WTC11 (cell line): ENCODE measurements at regions not wholly inside any gene's neighbourhood (a gene's known extent, or its start where the extent isn't known, plus 50 kb on each side); places are given as distances from the start of the nearest gene placed in this dataset.

Source experiments
- ATAC-seq: fragments of 200-7000 bp; cut with Tn5 transposase; 2 replicates; pipeline ENCODE4 v1.10.0; 2021; ENCODE audit warnings: mild to moderate bottlenecking, moderate library complexity
- CTCF ChIA-PET: fragments of 300-600 bp; sonication (Branson Sonifier 250); formaldehyde crosslinking; loops from one replicate; lab custom pipeline; 2021; ENCODE audit warnings: antibody characterized with exemption; lab: Charles Lee
- POLR2A ChIA-PET: fragments of 350-600 bp; sonication (Branson Sonifier 250); formaldehyde crosslinking; loops from one replicate; lab custom pipeline; 2021; ENCODE audit warnings: antibody characterized with exemption; lab: Charles Lee
- DNase-seq: peaks from one replicate; pipeline ENCODE4 v3.0.0; 2021; ENCODE audit warnings: low spot score
- H3K27ac Mint-ChIP-seq: 2 replicates; pipeline ENCODE4 v1.8.0; 2021; ENCODE audit warnings: mixed read lengths
- H3K27me3 Mint-ChIP-seq: 2 replicates; pipeline ENCODE4 v1.8.0; 2021; ENCODE audit warnings: low read depth, mild to moderate bottlenecking, moderate library complexity, mixed read lengths
- H3K36me3 Mint-ChIP-seq: 2 replicates; pipeline ENCODE4 v1.8.0; 2021; ENCODE audit warnings: mixed read lengths
- H3K4me1 Mint-ChIP-seq: 2 replicates; pipeline ENCODE4 v1.8.0; 2022; ENCODE audit warnings: mixed read lengths
- H3K4me3 Mint-ChIP-seq: 2 replicates; pipeline ENCODE4 v1.8.0; 2021; ENCODE audit warnings: mild to moderate bottlenecking, moderate library complexity, mixed read lengths
- H3K9me3 Mint-ChIP-seq: 2 replicates; pipeline ENCODE4 v1.8.0; 2021; ENCODE audit warnings: mixed read lengths
- AFF4 ChIP-seq: sonication (generic); formaldehyde crosslinking; IDR thresholded peaks from 2 replicates; pipeline ENCODE4 v1.8.1; 2023; ENCODE audit warnings: mild to moderate bottlenecking, missing genetic modification reagents, borderline replicate concordance
- ARID4B ChIP-seq: sonication (generic); formaldehyde crosslinking; IDR thresholded peaks from 2 replicates; pipeline ENCODE4 v1.8.0; 2023; ENCODE audit warnings: missing genetic modification reagents, mild to moderate bottlenecking, borderline replicate concordance
- ATF1 ChIP-seq: sonication (generic); formaldehyde crosslinking; IDR thresholded peaks from 2 replicates; pipeline ENCODE4 v1.8.1; 2023; ENCODE audit warnings: mild to moderate bottlenecking, moderate library complexity, missing genetic modification reagents
- CREM ChIP-seq: sonication (generic); formaldehyde crosslinking; IDR thresholded peaks from 2 replicates; pipeline ENCODE4 v1.8.1; 2022; ENCODE audit warnings: mild to moderate bottlenecking, missing genetic modification reagents, moderate library complexity
- CTCF ChIP-seq: fragments of 200-600 bp; IDR thresholded peaks from 2 replicates; pipeline ENCODE4 v1.8.0; 2022; ENCODE audit warnings: antibody characterized with exemption
- ELF4 ChIP-seq: sonication (generic); formaldehyde crosslinking; IDR thresholded peaks from 2 replicates; pipeline ENCODE4 v1.8.1; 2022; ENCODE audit warnings: low read depth, mild to moderate bottlenecking, moderate library complexity, missing genetic modification reagents
- ETV6 ChIP-seq: sonication (generic); formaldehyde crosslinking; IDR thresholded peaks from 2 replicates; pipeline ENCODE4 v1.8.1; 2022; ENCODE audit warnings: mild to moderate bottlenecking, missing genetic modification reagents
- FOXK1 ChIP-seq: sonication (generic); formaldehyde crosslinking; IDR thresholded peaks from 2 replicates; pipeline ENCODE4 v1.8.0; 2022; ENCODE audit warnings: mild to moderate bottlenecking, moderate library complexity, missing genetic modification reagents
- FOXP1 ChIP-seq: sonication (generic); formaldehyde crosslinking; IDR thresholded peaks from 2 replicates; pipeline ENCODE4 v1.8.0; 2022; ENCODE audit warnings: missing genetic modification reagents, mild to moderate bottlenecking, moderate library complexity, borderline replicate concordance
- NR1H2 ChIP-seq: sonication (generic); formaldehyde crosslinking; IDR thresholded peaks from 2 replicates; pipeline ENCODE4 v1.9.0; 2021; ENCODE audit warnings: mild to moderate bottlenecking, moderate library complexity, missing genetic modification reagents
- PRRX2 ChIP-seq: fragments of 250-450 bp; sonication (Bioruptor Pico); IDR thresholded peaks from 2 replicates; pipeline ENCODE4 v1.8.0; 2021; ENCODE audit warnings: mild to moderate bottlenecking
- STAT6 ChIP-seq: sonication (generic); formaldehyde crosslinking; conservative IDR thresholded peaks from 2 replicates; pipeline ENCODE4 v1.8.1; 2023; ENCODE audit warnings: mild to moderate bottlenecking, low read depth, missing genetic modification reagents, moderate library complexity
- TEAD1 ChIP-seq: sonication (generic); formaldehyde crosslinking; IDR thresholded peaks from 2 replicates; pipeline ENCODE4 v1.8.0; 2022; ENCODE audit warnings: mild to moderate bottlenecking, missing genetic modification reagents
- TP53 ChIP-seq: sonication (generic); formaldehyde crosslinking; IDR thresholded peaks from 2 replicates; pipeline ENCODE4 v1.8.1; 2023; ENCODE audit warnings: mild to moderate bottlenecking, missing genetic modification reagents
- USF1 ChIP-seq: sonication (generic); formaldehyde crosslinking; IDR thresholded peaks from 2 replicates; pipeline ENCODE4 v1.8.0; 2022; ENCODE audit warnings: mild to moderate bottlenecking, missing genetic modification reagents
- ZBTB43 ChIP-seq: sonication (generic); formaldehyde crosslinking; IDR thresholded peaks from 2 replicates; pipeline ENCODE4 v1.8.1; 2023; ENCODE audit warnings: mild to moderate bottlenecking, missing genetic modification reagents

- CTCF ChIA-PET, result no interaction called here
- H3K27ac Mint-ChIP-seq, result no peak overlapping the region
- no peak overlapping the region for H3K4me3 Mint-ChIP-seq
- no peaks in the 10 kb centered on the region for H3K27me3 Mint-ChIP-seq
- TF ChIP-seq ARID4B (CRISPR knock-in tag) (no peak), NR1H2 (CRISPR knock-in tag) (no peak), CTCF (no peak), FOXK1 (CRISPR knock-in tag) (no peak), FOXP1 (no peak), ATF1 (no peak), ELF4 (CRISPR knock-in tag) (no peak), ZBTB43 (CRISPR knock-in tag) (no peak), TP53 (CRISPR knock-in tag) (no peak), CREM (no peak), ETV6 (CRISPR knock-in tag) (no peak), PRRX2 (CRISPR knock-in tag) (no peak), AFF4 (CRISPR knock-in tag) (no peak), STAT6 (CRISPR knock-in tag) (no peak), USF1 (CRISPR knock-in tag) (no peak), TEAD1 (CRISPR knock-in tag) (no peak)
- POLR2A ChIA-PET, result no interaction called here
- DNase-seq (no peak), ATAC-seq (no peak)
- H3K36me3 Mint-ChIP-seq, result no peaks in the 10 kb centered on the region; the same call in 1 of the 2 replicates
- H3K4me1 Mint-ChIP-seq, result no peaks in the 10 kb centered on the region
- H3K9me3 Mint-ChIP-seq, result peaks cover 17% of the 10 kb centered on the region
Measured at GRCh38 chr5:26104175-26104574, 934.2 kb downstream of the CDH9 start.
